ENCODE measurements at regions not wholly inside any gene's neighbourhood (a gene's known extent, or its start where the extent isn't known, plus 50 kb on each side); places are given as distances from the start of the nearest gene placed in this dataset.

DNA sequence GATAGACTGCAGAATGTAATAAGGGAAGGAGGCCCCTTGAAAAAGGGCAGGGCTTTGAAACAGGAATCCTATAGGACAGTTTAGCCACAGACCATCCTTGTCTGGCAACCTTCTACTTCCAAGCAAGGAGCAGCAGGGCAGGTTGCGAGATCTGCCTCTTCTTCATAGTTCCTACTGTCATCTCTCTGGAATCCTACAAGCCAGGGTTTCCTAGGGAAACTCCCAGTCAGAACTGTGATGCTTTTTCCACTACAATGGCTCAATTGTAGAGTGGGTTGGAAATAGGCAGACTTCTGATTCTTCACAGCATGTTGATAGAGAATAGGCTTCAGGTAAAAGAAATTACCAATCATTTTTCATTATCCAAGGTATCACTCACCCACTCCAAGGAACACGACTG, 186.3 kb downstream of the DACT1 start:
- 0 out of 2 replicates have a peak, but pooled peaks cover 5% of the 10 kb centered on the region for H3K9me3 ChIP-seq
- no peaks in the 10 kb centered on the region for H3K9me3 Mint-ChIP-seq (ENCODE audit: unreplicated experiment)
- CTCF ChIA-PET = interaction anchor here (0.7 kb wide), 1 partner anchor 906 kb away, joined by 3 read pairs; no protein-coding TSS in a partner anchor
- no peak overlapping the region for H3K27ac Mint-ChIP-seq (ENCODE audit: unreplicated experiment)
- peaks cover 22% of the 10 kb centered on the region for H3K4me1 ChIP-seq
- no peaks in the 10 kb centered on the region for H3K27me3 Mint-ChIP-seq (ENCODE audit: insufficient read depth, unreplicated experiment)
- no peak for DNase-seq
- no peak overlapping the region for H3K4me3 ChIP-seq (ENCODE audit: low read depth, low read length)
- H3K36me3 ChIP-seq (ENCODE audit: control insufficient read depth, insufficient read depth, low read length) = no peaks in the 10 kb centered on the region
- no peak overlapping the region for H3K4me3 Mint-ChIP-seq (ENCODE audit: unreplicated experiment)
- no peaks in the 10 kb centered on the region for H3K36me3 Mint-ChIP-seq (ENCODE audit: insufficient read depth, unreplicated experiment)
- H3K27me3 ChIP-seq (replicated peaks; ENCODE audit: control insufficient read depth, insufficient read depth, low read length) = no peaks in the 10 kb centered on the region
- POLR2A ChIA-PET = no interaction called here
- H3K4me1 Mint-ChIP-seq (ENCODE audit: low read depth, unreplicated experiment) = peaks cover 8% of the 10 kb centered on the region
- TF ChIP-seq, protein P1, sequence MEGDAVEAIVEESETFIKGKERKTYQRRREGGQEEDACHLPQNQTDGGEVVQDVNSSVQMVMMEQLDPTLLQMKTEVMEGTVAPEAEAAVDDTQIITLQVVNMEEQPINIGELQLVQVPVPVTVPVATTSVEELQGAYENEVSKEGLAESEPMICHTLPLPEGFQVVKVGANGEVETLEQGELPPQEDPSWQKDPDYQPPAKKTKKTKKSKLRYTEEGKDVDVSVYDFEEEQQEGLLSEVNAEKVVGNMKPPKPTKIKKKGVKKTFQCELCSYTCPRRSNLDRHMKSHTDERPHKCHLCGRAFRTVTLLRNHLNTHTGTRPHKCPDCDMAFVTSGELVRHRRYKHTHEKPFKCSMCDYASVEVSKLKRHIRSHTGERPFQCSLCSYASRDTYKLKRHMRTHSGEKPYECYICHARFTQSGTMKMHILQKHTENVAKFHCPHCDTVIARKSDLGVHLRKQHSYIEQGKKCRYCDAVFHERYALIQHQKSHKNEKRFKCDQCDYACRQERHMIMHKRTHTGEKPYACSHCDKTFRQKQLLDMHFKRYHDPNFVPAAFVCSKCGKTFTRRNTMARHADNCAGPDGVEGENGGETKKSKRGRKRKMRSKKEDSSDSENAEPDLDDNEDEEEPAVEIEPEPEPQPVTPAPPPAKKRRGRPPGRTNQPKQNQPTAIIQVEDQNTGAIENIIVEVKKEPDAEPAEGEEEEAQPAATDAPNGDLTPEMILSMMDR (IDR thresholded peaks at IDR 0.05; ENCODE audit: insufficient read depth in 1 of 2, low read depth in 1 of 2, low read length in 1 of 2, severe bottlenecking in 1 of 2, unreplicated experiment in 1 of 2) = no peak
- intact Hi-C loops (cut with micrococcal nuclease; ENCODE audit: unreplicated experiment) = loop anchor here (5.0 kb wide), 1 partner anchor 52 kb away; no protein-coding TSS in a partner anchor
- BruUV-seq (replicated peaks) = no TSS peak

DNA sequence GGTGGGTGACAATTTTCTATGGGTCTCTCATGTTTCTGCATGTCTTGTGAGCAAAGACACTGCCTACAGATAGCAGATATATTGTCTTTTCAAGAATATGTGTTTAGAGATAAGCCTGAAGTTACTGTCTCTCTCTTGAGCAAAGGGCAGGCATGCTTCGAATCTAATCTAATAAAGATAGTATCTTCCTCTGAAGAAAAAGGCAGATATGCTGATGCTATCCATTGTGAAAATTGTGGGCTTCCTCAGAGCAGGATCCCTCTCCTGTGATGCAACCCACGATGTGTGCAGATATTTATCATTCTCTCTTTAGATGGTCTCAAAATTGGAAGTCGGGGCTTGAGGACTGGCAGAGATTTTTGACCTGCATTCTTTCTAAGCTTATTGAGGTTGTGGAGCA, 187.0 kb downstream of the DACT1 start:
- intact Hi-C loops (cut with micrococcal nuclease; ENCODE audit: unreplicated experiment) = loop anchor here (5.0 kb wide), 2 partner anchors 52 to 182 kb away; no protein-coding TSS in a partner anchor
- H3K4me3 Mint-ChIP-seq (ENCODE audit: unreplicated experiment) = no peak overlapping the region
- H3K27ac Mint-ChIP-seq (ENCODE audit: unreplicated experiment) = no peak overlapping the region
- Histone ChIP-seq H3K27me3 (replicated peaks; ENCODE audit: control insufficient read depth, insufficient read depth, low read length) (no peaks in the 10 kb centered on the region), H3K4me3 (ENCODE audit: low read depth, low read length) (no peak overlapping the region), H3K9me3 (0 out of 2 replicates have a peak, but pooled peaks cover 5% of the 10 kb centered on the region), H3K4me1 (peaks cover 22% of the 10 kb centered on the region), H3K36me3 (ENCODE audit: control insufficient read depth, insufficient read depth, low read length) (no peaks in the 10 kb centered on the region)
- POLR2A ChIA-PET = no interaction called here
- no TSS peak for BruUV-seq (replicated peaks)
- TF ChIP-seq, protein P1 (IDR thresholded peaks at IDR 0.05; ENCODE audit: insufficient read depth in 1 of 2, low read depth in 1 of 2, low read length in 1 of 2, severe bottlenecking in 1 of 2, unreplicated experiment in 1 of 2) = no peak
- CTCF ChIA-PET = interaction anchor here (0.7 kb wide), 1 partner anchor 9 kb away, joined by 3 read pairs; no protein-coding TSS in a partner anchor
- no peaks in the 10 kb centered on the region for H3K27me3 Mint-ChIP-seq (ENCODE audit: insufficient read depth, unreplicated experiment)
- no peaks in the 10 kb centered on the region for H3K36me3 Mint-ChIP-seq (ENCODE audit: insufficient read depth, unreplicated experiment)
- no peak for DNase-seq
- H3K4me1 Mint-ChIP-seq (ENCODE audit: low read depth, unreplicated experiment) = peaks cover 14% of the 10 kb centered on the region
- H3K9me3 Mint-ChIP-seq (ENCODE audit: unreplicated experiment) = no peaks in the 10 kb centered on the region

DNA sequence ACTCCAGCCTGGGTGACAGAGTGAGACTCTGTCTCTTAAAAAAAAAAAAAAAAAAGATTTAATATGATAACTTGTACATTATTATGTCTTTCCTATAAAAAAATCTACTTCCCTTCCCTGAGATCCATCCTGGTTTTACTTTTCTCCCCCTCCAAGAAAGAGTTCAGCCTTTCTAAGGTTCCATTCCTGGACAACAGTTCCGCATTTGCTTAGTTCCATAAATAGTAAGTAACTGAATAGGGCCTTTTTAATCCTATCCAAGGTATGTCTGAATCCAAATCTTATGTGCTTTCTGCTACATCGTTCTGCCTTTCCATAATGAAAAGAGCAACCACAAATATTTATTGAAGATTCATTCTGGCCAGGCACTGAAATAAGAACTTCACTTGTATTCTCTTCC, 187.8 kb downstream of the DACT1 start:
- ChIA-PET CTCF (interaction anchor here (0.7 kb wide), 1 partner anchor 8 kb away, joined by 3 read pairs; no protein-coding TSS in a partner anchor), POLR2A (no interaction called here)
- Mint-ChIP-seq H3K4me3 (ENCODE audit: unreplicated experiment) (no peak overlapping the region), H3K4me1 (ENCODE audit: low read depth, unreplicated experiment) (peaks cover 14% of the 10 kb centered on the region), H3K27me3 (ENCODE audit: insufficient read depth, unreplicated experiment) (no peaks in the 10 kb centered on the region), H3K9me3 (ENCODE audit: unreplicated experiment) (no peaks in the 10 kb centered on the region), H3K27ac (ENCODE audit: unreplicated experiment) (no peak overlapping the region), H3K36me3 (ENCODE audit: insufficient read depth, unreplicated experiment) (no peaks in the 10 kb centered on the region)
- Histone ChIP-seq H3K4me3 (ENCODE audit: low read depth, low read length) (no peak overlapping the region), H3K27me3 (replicated peaks; ENCODE audit: control insufficient read depth, insufficient read depth, low read length) (no peaks in the 10 kb centered on the region), H3K9me3 (0 out of 2 replicates have a peak, but pooled peaks cover 5% of the 10 kb centered on the region), H3K4me1 (peaks cover 22% of the 10 kb centered on the region), H3K36me3 (ENCODE audit: control insufficient read depth, insufficient read depth, low read length) (no peaks in the 10 kb centered on the region)
- TF ChIP-seq, protein P1 (IDR thresholded peaks at IDR 0.05; ENCODE audit: insufficient read depth in 1 of 2, low read depth in 1 of 2, low read length in 1 of 2, severe bottlenecking in 1 of 2, unreplicated experiment in 1 of 2) = no peak
- no peak for DNase-seq
- no TSS peak for BruUV-seq (replicated peaks)
- intact Hi-C loops (cut with micrococcal nuclease; ENCODE audit: unreplicated experiment) = loop anchor here (5.0 kb wide), 1 partner anchor 183 kb away; no protein-coding TSS in a partner anchor
